ENCODE measurements at regions not wholly inside any gene's neighbourhood (a gene's known extent, or its start where the extent isn't known, plus 50 kb on each side); places are given as distances from the start of the nearest gene placed in this dataset.

DNA sequence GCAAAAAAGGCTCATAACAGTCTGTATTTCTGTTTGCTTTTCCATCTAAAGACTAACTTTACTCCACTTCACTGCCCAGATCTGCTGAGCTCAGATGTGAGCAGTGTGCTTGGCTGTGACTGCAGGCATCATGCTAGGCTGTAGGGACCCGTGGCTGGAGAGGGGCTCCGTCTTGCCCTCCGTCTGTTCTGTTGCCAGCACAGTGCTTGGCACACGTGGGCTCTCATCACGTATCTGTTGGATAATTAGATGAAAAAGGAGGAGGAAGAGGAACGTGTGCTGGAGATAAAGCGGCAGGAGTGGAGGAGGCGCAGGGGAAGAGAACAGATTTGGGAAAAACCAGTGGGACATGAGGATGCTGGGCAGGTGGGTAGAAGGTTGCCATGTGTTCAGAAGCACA lies 57.6 kb upstream of the IER3 start:
- H3K27ac ChIP-seq: no peak overlapping the region
- TF ChIP-seq, protein P1, sequence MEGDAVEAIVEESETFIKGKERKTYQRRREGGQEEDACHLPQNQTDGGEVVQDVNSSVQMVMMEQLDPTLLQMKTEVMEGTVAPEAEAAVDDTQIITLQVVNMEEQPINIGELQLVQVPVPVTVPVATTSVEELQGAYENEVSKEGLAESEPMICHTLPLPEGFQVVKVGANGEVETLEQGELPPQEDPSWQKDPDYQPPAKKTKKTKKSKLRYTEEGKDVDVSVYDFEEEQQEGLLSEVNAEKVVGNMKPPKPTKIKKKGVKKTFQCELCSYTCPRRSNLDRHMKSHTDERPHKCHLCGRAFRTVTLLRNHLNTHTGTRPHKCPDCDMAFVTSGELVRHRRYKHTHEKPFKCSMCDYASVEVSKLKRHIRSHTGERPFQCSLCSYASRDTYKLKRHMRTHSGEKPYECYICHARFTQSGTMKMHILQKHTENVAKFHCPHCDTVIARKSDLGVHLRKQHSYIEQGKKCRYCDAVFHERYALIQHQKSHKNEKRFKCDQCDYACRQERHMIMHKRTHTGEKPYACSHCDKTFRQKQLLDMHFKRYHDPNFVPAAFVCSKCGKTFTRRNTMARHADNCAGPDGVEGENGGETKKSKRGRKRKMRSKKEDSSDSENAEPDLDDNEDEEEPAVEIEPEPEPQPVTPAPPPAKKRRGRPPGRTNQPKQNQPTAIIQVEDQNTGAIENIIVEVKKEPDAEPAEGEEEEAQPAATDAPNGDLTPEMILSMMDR (IDR thresholded peaks at IDR 0.05): no peak
- no peak for TF ChIP-seq ZFX (IDR thresholded peaks at IDR 0.05; ENCODE audit: borderline replicate concordance)

DNA sequence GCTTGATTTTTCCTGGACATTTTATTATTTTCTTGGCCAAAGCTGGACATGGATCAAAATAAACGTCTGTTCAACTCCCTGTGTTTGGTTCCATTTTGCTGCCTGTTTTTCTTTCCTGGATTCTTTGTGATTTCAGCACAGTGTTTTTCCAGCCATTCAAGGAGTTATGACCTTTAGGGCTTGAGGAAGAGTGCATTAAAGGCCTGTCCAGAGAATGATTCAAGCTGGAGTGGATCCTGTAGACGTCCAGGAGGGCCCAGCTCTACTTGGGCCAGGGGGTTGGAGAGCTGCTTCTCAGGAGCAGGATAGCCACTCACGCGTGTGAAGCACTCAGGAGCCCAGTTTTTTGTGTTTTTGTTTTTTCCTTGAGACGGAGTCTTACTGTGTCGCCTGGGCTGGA lies 56.5 kb upstream of the IER3 start:
- H3K27ac ChIP-seq: no peak overlapping the region
- TF ChIP-seq, protein P1 (IDR thresholded peaks at IDR 0.05): no peak
- no peak for TF ChIP-seq ZFX (IDR thresholded peaks at IDR 0.05; ENCODE audit: borderline replicate concordance)

DNA sequence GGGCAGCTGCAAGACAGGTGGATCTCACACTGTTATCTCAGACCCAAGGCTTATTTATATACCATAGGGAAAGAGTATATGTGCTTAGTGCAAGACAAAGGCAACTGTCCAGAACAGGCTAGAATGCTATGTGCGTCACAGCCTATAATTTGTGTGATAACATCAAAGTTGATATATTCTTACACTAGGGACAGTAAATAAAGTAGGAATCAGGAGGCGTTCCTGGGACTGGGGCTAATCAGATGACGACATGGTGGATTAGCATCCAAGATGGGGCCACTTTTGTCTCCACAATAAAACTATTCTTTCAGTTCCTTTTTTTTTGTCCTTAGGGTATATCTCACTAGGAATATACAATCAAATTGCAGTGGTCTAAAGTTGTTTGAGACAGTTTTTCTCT lies 54.9 kb upstream of the IER3 start:
- TF ChIP-seq ZFX (IDR thresholded peaks at IDR 0.05; ENCODE audit: borderline replicate concordance): no peak
- TF ChIP-seq, protein P1 (IDR thresholded peaks at IDR 0.05): no peak
- peak overlapping the region; percentile 57 for H3K27ac ChIP-seq

DNA sequence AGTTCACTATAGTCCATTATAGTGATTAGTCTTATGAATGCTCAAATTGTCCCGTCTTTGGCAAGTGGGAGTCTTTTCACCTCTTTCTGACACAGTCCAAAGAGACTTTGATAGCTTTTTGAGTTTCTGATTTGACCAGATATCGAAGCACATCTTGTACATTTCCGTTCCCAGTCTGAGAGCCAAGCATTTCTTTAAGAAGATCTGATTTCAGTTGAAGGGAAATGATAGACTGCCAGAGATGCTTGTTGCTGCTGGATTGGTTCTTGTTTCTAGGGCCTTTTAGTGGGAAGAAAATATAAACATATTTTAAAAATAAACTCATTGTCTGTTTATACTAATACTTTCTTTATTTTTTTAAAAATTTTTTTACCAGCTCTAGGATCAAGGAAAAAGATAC lies 54.1 kb upstream of the IER3 start:
- H3K27ac ChIP-seq: peak overlapping the region; percentile 57
- TF ChIP-seq, protein P1 (IDR thresholded peaks at IDR 0.05): no peak
- TF ChIP-seq ZFX (IDR thresholded peaks at IDR 0.05; ENCODE audit: borderline replicate concordance): no peak

DNA sequence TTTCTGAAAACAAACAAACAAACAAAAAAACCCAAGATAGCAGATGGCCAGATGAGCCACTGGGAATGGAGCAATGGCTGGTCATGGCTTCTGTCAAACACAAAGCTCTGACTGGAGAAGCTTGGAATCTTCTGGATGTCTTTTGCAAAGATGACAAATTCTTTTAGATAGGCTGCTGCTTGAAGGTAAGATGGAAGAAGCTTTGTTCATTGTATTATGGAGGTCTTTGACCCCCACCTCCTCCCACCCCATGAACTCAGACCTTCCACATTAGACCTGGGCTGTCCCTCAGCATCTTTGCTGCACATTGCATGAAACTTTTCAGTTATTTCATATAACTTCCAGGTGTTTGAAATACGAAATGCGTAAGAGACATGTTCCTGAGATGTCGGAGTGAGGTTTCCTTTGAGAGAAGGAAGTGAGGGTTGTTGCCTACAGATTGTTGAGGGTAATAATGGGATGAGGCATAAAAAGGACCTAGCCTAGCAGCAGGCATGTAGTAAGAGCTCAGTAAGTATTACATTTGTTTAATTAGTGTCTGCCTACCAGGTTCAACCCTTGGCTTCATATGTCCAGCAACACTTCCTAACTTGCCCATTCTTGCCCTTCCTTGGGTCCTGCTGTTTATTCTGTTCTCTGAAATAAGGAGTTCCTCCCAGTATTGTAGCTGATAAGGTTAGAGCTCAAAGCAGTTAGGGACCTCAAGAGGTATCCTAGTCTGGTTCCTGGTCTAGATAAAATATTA lies 51.4 kb upstream of the IER3 start:
- TF ChIP-seq, protein P1 (IDR thresholded peaks at IDR 0.05): no peak
- no peak for TF ChIP-seq ZFX (IDR thresholded peaks at IDR 0.05; ENCODE audit: borderline replicate concordance)
- H3K27ac ChIP-seq: no peak overlapping the region

Measured in 22Rv1 (cell line).